ENCODE measurements at regions not wholly inside any gene's neighbourhood (a gene's known extent, or its start where the extent isn't known, plus 50 kb on each side); places are given as distances from the start of the nearest gene placed in this dataset.

- TF ChIP-seq CTCF (conservative IDR thresholded peaks at IDR 0.05; ENCODE audit: low read depth, low read length) (no peak), EZH2 (IDR thresholded peaks at IDR 0.05; ENCODE audit: low read length, unreplicated experiment) (no peak)
Measured at GRCh38 chr12:107163413-107163812, 70.1 kb upstream of the CRY1 start.

All from PC-3 (cell line).